HG03196 (cell line): ENCODE measurements at regions not wholly inside any gene's neighbourhood (a gene's known extent, or its start where the extent isn't known, plus 50 kb on each side); places are given as distances from the start of the nearest gene placed in this dataset.
"Not testable (repeated sequence)": the region's sequence is repeated elsewhere in the genome, so short reads cannot be mapped to it uniquely, and the experiment has no call there.

ENCODE experiments used
- ATAC-seq: cut with Tn5 transposase; IDR thresholded peaks from one replicate; pipeline ENCODE4 v1.9.1; 2021; ENCODE audit not compliant: unreplicated experiment

DNA sequence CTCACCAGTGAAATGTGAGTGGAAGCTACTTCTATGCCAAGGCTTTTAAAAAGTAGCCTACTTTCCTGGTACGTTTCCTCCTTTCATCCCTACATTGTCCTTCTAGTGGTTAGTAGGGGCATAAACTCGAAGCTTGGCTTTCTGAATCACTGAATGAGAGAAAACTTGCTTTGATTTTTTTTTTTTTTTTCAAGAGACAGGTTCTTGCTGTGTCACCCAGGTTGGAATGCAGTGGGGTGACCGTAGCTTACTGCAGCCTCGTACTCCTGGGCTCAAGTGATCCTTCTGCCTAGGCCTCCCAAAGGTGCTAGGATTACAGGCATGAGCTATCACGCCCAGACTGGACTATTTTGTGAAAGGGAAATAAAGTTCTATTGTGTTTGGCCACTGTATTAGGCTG is 89.1 kb upstream of the IGFBP7 start:
- ATAC-seq, result no peak

GRCh38 chr4:57195622-57196021 is 85.4 kb upstream of the IGFBP7 start:
- ATAC-seq, result no peak

- ATAC-seq, result no peak
Measured at GRCh38 chr4:57194068-57194611, 84.0 kb upstream of the IGFBP7 start.

DNA sequence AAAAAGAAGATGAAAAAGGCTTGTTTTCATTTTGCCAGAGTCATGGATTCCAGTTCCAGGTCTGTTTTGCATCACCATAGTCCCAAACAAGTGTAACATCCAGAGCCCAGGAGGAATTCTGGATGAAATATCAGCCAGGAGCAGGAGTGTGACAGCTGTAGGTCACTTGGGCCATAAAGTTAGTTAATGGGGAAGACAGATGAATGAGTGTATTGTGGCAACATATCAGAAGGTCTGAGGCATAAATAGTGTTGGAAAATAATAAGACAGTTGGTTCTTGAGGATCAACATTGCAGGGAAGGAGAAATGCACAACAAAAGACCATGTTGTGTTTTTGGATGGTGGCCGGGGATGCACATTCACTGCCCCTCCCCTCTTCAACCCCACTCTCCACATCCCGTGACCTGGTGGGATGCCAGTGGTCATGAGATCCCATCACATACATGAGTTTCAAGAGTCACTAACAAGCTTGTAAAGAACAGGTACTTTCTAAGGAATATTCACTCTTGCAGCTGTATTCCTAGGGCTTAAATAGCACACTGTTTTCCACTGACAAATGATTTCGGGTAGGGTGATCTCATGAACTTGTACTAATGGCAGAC is 83.1 kb upstream of the IGFBP7 start:
- ATAC-seq, result no peak

- no peak for ATAC-seq
Measured at GRCh38 chr4:57191523-57192034, 81.4 kb upstream of the IGFBP7 start.

DNA sequence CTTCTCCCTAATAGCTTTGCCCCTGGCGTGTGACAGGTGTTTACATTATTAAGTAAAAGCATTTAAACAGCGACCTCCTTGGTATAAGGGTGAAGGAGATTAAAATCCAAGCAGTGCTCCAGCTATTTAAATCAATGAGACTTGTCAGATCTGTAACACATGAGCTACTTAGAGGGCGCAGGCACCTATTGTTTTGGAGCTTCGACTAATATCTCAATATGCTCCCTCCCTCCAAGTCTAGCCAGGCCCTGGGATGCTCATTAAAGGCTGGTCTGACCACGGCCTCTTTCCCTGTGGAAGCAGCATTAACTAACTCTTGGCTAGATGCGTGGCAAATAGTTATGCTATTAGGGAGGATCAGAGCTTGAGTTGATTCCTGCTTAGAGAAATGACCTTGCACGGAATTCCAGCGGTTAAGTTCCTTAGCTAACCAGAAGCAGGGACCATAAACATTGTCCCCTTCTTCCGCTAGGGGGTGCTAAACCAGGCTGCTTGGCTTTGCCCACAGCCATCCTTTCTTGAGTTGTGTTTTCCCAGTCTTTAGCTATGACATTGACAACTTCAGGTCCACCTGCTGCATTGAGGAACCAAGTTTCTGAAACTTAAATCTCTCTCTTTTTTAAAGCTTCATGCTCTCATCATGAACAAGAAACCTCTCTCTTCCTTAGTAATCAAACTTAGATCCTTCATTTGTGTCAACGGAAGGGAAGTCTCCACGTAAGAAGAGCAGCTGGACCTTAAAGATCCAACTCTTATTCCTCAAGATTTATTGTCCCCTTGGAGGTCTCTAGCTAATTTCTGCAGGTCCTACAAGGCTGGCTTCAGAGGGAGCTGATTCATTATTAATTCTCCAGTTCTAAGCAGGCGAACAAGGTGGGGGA is 80.7 kb upstream of the IGFBP7 start:
- no peak for ATAC-seq

- ATAC-seq, result no peak
Measured at GRCh38 chr4:57187246-57187645, 77.1 kb upstream of the IGFBP7 start.

DNA sequence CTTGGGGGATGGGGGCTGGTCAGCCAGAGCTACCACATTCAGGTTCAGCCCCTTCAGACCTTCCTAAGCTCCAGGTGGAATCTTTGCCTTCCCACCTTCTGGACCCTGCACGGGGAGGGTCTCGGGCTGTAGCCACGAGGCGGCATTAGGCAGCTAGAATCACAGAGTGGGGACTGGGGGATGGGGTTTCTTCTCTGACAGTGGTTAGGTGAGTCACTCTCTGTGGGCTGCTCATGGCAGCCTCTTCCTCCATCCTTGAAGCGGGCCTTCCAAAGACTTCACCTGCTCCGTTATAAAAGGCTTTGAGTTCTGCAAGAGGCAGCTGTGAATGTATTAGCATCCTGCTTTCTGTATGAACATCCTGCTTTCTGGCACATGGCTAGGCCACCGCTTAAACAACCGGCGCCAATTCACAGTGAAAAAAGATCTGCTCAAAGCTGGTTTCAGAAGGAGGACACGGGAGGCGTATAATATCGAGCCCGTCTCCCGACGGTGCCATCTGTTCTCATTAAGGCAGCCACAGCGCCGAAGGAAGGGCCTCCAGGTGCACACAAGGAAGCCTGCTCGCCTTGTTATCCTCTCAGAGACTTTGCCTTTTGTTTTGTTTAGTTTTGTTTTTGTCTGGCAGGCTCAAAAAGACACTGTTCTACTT is 74.3 kb upstream of the IGFBP7 start:
- ATAC-seq, result no peak

DNA sequence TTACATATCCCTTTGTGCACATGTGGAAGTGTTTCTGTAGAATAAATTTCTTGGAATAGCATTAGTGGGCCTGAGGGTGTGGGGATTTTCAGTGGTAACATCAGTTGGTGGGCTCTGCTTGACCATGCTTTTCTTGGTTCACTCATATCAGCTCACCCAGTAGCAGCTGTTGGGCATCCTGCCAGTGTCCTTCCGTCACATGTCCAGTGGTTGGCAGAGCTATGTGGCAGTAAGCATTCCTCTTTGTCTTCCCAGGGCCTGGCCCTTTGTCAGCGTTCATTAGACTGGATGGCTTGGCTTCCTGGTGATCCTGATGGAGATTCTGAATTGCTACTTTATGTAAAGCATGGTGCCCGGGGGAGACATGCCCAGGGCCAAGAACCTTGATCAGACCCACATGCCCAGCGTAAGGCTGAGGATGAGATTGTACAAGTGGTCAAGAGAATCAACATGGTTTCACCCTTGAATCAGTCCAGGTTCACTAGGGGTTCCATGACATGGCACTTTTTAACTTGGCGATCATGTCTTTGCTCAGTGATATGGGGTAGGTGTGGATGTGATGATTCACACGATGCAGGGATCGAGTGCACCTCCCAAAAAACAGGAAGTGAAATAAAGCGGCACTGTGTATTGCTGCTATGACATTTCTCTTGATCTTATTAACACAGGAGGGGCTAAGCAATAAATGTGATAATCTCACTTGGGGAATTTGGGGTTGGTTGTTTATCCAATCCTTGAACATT is 72.1 kb upstream of the IGFBP7 start:
- no peak for ATAC-seq

DNA sequence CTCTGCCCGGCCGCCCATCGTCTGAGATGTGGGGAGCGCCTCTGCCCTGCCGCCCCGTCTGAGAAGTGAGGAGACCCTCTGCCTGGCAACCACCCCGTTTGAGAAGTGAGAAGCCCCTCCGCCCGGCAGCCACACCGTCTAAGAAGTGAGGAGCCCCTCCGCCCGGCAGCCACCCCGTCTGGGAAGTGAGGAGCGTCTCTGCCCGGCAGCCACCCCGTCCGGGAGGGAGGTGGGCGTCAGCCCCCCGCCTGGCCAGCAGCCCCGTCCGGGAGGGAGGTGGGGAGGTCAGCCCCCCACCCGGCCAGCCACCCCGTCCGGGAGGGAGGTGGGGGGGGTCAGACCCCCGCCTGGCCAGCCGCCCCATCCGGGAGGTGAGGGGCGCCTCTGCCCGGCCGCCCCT is 63.0 kb upstream of the IGFBP7 start:
- ATAC-seq, result not testable (repeated sequence)

- ATAC-seq, result no peak
Measured at GRCh38 chr4:57172065-57172464, 61.9 kb upstream of the IGFBP7 start.

- no peak for ATAC-seq
Measured at GRCh38 chr4:57168982-57169381, 58.8 kb upstream of the IGFBP7 start.

GRCh38 chr4:57163530-57164459 is 53.6 kb upstream of the IGFBP7 start:
- ATAC-seq, result peak; percentile 99

DNA sequence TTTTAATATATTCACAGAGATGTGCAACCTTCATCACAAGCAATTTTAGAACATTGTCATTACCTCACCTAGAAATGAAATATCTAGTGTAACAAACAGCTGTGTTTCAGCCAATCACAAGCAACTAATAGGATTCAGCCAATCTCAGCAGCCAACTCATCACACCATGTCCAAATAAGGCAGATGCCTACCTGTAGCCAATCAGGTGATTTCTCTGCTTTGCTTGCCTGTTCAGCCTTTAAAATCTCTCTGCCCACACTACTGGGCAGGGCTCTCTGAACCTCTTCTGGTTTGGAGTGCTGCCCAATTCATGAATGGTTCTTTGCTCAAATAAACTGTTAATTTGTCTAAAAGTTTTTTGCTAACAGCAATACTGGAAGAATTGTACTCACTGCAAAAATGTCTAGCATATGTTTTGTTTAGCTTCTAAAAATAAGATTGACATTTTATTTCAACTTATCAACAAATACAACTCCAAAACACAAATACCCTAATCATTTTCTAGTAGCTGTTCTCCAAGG is 52.4 kb upstream of the IGFBP7 start:
- no peak for ATAC-seq
